Esophagus muscularis mucosa (tissue), 4 donors: ENCODE measurements at regions not wholly inside any gene's neighbourhood (a gene's known extent, or its start where the extent isn't known, plus 50 kb on each side); places are given as distances from the start of the nearest gene placed in this dataset.

Experiments
- EP300 ChIP-seq: sonication (generic); formaldehyde crosslinking; IDR thresholded peaks from one replicate; pipeline ENCODE4 v1.6.1; 2017; ENCODE audit warnings: antibody characterized with exemption
- POLR2A ChIP-seq: fragments of 450-650 bp; IDR thresholded peaks from one replicate; pipeline ENCODE4 v1.6.1; 2017; ENCODE audit warnings: antibody characterized with exemption, moderate library complexity, mild to moderate bottlenecking, low read depth
- POLR2AphosphoS5 ChIP-seq, 2 donors: sonication (generic); formaldehyde crosslinking; IDR thresholded peaks; one replicate each; pipeline ENCODE4 v1.6.1; 2017; ENCODE audit warnings: antibody characterized with exemption in 2 of 2
- TF ChIP-seq, protein P1 (sequence below), 3 experiments: fragments of 200-600 bp in 2 of 3; fragments of 450-650 bp in 1 of 3; sonication (generic) in 2 of 3; IDR thresholded peaks; one replicate each; pipeline ENCODE4 v1.5.1; 2017 to 2019; ENCODE audit warnings: antibody characterized with exemption in 3 of 3, mild to moderate bottlenecking in 2 of 3, moderate library complexity in 1 of 3

DNA sequence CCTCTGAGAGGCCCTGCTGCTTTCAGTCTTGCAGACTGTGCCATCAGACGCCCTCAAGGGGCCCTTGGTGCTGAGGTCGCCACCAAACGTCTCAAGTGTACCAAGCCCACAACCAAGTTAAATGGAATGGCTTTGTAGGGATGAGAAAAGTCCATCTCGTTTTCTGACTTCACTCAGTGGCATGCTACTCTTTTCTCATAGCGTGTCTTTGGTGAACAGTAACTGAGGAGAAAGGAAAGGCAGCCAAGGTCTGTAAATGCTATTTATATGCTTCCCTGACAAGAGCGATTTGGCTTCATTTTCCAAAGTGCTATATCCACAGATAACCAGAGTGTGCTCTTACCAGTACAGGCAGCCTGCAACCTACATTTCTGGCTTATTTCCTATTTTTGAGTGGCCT, 123.0 kb downstream of the MTX2 start:
- TF ChIP-seq POLR2A (no peak), POLR2AphosphoS5 (IDR thresholded peaks at IDR 0.05) (no peak), EP300 (no peak)
- TF ChIP-seq, protein P1, sequence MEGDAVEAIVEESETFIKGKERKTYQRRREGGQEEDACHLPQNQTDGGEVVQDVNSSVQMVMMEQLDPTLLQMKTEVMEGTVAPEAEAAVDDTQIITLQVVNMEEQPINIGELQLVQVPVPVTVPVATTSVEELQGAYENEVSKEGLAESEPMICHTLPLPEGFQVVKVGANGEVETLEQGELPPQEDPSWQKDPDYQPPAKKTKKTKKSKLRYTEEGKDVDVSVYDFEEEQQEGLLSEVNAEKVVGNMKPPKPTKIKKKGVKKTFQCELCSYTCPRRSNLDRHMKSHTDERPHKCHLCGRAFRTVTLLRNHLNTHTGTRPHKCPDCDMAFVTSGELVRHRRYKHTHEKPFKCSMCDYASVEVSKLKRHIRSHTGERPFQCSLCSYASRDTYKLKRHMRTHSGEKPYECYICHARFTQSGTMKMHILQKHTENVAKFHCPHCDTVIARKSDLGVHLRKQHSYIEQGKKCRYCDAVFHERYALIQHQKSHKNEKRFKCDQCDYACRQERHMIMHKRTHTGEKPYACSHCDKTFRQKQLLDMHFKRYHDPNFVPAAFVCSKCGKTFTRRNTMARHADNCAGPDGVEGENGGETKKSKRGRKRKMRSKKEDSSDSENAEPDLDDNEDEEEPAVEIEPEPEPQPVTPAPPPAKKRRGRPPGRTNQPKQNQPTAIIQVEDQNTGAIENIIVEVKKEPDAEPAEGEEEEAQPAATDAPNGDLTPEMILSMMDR (IDR thresholded peaks at IDR 0.05): no peak
